ENCODE measurements at regions not wholly inside any gene's neighbourhood (a gene's known extent, or its start where the extent isn't known, plus 50 kb on each side); places are given as distances from the start of the nearest gene placed in this dataset.
A peak's percentile ranks its signal among the peaks of the same experiment; 100 is the strongest.

- TF ChIP-seq ZBTB49 (CRISPR knock-in tag; IDR thresholded peaks at IDR 0.05; ENCODE audit: borderline replicate concordance) (no peak), PRPF4 (IDR thresholded peaks at IDR 0.05; ENCODE audit: insufficient read depth, low read depth, low read length, poor library complexity, severe bottlenecking) (no peak), SLC30A9 (CRISPR knock-in tag; IDR thresholded peaks at IDR 0.05) (peak; percentile 82; the same call in 1 of the 2 replicates), TEAD1 (CRISPR knock-in tag; IDR thresholded peaks at IDR 0.05) (peak in 1 of 2 experiments; percentile 99; a peak in 2 of 4 replicates), CEBPZ (IDR thresholded peaks at IDR 0.05; ENCODE audit: borderline replicate concordance, low read depth, low read length) (no peak), ZNF696 (CRISPR knock-in tag; conservative IDR thresholded peaks at IDR 0.05) (peak; percentile 91), ATF1 (CRISPR knock-in tag; IDR thresholded peaks at IDR 0.05) (no peak), ATF1 (tag; IDR thresholded peaks at IDR 0.05) (peak; percentile 84), KLF1 (tag; IDR thresholded peaks at IDR 0.05) (peak; percentile 61; the same call in 1 of the 2 replicates), ZNF589 (CRISPR knock-in tag; IDR thresholded peaks at IDR 0.05; ENCODE audit: low read depth) (peak; percentile 100), E4F1 (CRISPR knock-in tag; IDR thresholded peaks at IDR 0.05; ENCODE audit: borderline replicate concordance) (peak; percentile 89), HSF4 (CRISPR knock-in tag; IDR thresholded peaks at IDR 0.05; ENCODE audit: borderline replicate concordance) (peak; percentile 98), TAF9B (IDR thresholded peaks at IDR 0.05; ENCODE audit: partially characterized antibody) (no peak), CREB3 (tag; conservative IDR thresholded peaks at IDR 0.05; ENCODE audit: low read depth) (peak; percentile 100), ZNF76 (CRISPR knock-in tag; IDR thresholded peaks at IDR 0.05; ENCODE audit: borderline replicate concordance) (peak; percentile 99), ARID1B (IDR thresholded peaks at IDR 0.05) (no peak), ZNF324 (CRISPR knock-in tag; IDR thresholded peaks at IDR 0.05) (peak; percentile 98), ZNF551 (CRISPR knock-in tag; IDR thresholded peaks at IDR 0.05) (peak; percentile 86)
These were observed 922.8 kb downstream of the QKI start (continued) for GRCh38 chr6:164337024-164337924.

All from K562 (cell line).